NCI-H345 treated with DMSO at 0.1 percent for 48 hours (cell line): ENCODE measurements at regions not wholly inside any gene's neighbourhood (a gene's known extent, or its start where the extent isn't known, plus 50 kb on each side); places are given as distances from the start of the nearest gene placed in this dataset.
"Not testable (repeated sequence)": the region's sequence is repeated elsewhere in the genome, so short reads cannot be mapped to it uniquely, and the experiment has no call there.

Experiments
- DNase-seq: peaks from one replicate; lab custom pipeline; 2025; ENCODE audit not compliant: unreplicated experiment; lab: John Stamatoyannopoulos, UW

- no peak for DNase-seq
These were observed 251.6 kb downstream of the GATA3 start for GRCh38 chr10:8305876-8306652.

GRCh38 chr10:8306685-8307364 is 252.3 kb downstream of the GATA3 start:
- no peak for DNase-seq

- DNase-seq, result no peak
These were observed 256.4 kb downstream of the GATA3 start for GRCh38 chr10:8310930-8311329.

GRCh38 chr10:8311526-8312070 is 257.1 kb downstream of the GATA3 start:
- DNase-seq, result no peak

- no peak for DNase-seq
These were observed 257.6 kb downstream of the GATA3 start for GRCh38 chr10:8312079-8312478.

GRCh38 chr10:8312781-8313180 is 258.3 kb downstream of the GATA3 start:
- DNase-seq, result no peak

GRCh38 chr10:8314486-8314885 is 260.0 kb downstream of the GATA3 start:
- no peak for DNase-seq

GRCh38 chr10:8315619-8316021 is 261.1 kb downstream of the GATA3 start:
- no peak for DNase-seq

- no peak for DNase-seq
These were observed 261.8 kb downstream of the GATA3 start for GRCh38 chr10:8316284-8316683.

- DNase-seq, result not testable (repeated sequence)
These were observed 263.9 kb downstream of the GATA3 start for GRCh38 chr10:8318429-8318828.

GRCh38 chr10:8318956-8319355 is 264.5 kb downstream of the GATA3 start:
- DNase-seq, result no peak

- no peak for DNase-seq
These were observed 265.2 kb downstream of the GATA3 start for GRCh38 chr10:8319704-8320103.

- no peak for DNase-seq
These were observed 267.5 kb downstream of the GATA3 start for GRCh38 chr10:8321990-8322389.

- DNase-seq, result no peak
These were observed 269.1 kb downstream of the GATA3 start for GRCh38 chr10:8323428-8324054.

- no peak for DNase-seq
These were observed 270.8 kb downstream of the GATA3 start for GRCh38 chr10:8325024-8325980.

GRCh38 chr10:8326396-8327139 is 272.1 kb downstream of the GATA3 start:
- no peak for DNase-seq

GRCh38 chr10:8327140-8327423 is 272.6 kb downstream of the GATA3 start:
- DNase-seq, result no peak

GRCh38 chr10:8331387-8331786 is 276.9 kb downstream of the GATA3 start:
- DNase-seq, result no peak

GRCh38 chr10:8331896-8332729 is 277.6 kb downstream of the GATA3 start:
- no peak for DNase-seq
